GM12875 (cell line): ENCODE measurements at regions not wholly inside any gene's neighbourhood (a gene's known extent, or its start where the extent isn't known, plus 50 kb on each side); places are given as distances from the start of the nearest gene placed in this dataset.

Source experiments
- H3K4me3 ChIP-seq: one replicate; pipeline ENCODE4 v1.5.1; 2011; ENCODE audit warnings: low read depth, low read length, control low read depth
- CTCF ChIP-seq: IDR thresholded peaks from 2 replicates; pipeline ENCODE4 v1.5.1; 2011; ENCODE audit warnings: low read depth, mild to moderate bottlenecking, control low read depth, inconsistent platforms, low read length, moderate library complexity, borderline replicate concordance; ENCODE audit not compliant: insufficient read depth

GRCh38 chr6:114862064-114862463 is 519.2 kb upstream of the HS3ST5 start:
- H3K4me3 ChIP-seq = no peak overlapping the region
- no peak for TF ChIP-seq CTCF

- TF ChIP-seq CTCF = no peak
- H3K4me3 ChIP-seq = no peak overlapping the region
Measured at GRCh38 chr6:114844359-114844758, 501.5 kb upstream of the HS3ST5 start.

- no peak for TF ChIP-seq CTCF
- H3K4me3 ChIP-seq = no peak overlapping the region
Measured at GRCh38 chr6:114839019-114839418, 496.2 kb upstream of the HS3ST5 start.

- no peak overlapping the region for H3K4me3 ChIP-seq
- TF ChIP-seq CTCF = no peak
Measured at GRCh38 chr6:114833211-114833610, 490.4 kb upstream of the HS3ST5 start.

- no peak overlapping the region for H3K4me3 ChIP-seq
- no peak for TF ChIP-seq CTCF
Measured at GRCh38 chr6:114830515-114830914, 487.7 kb upstream of the HS3ST5 start.

GRCh38 chr6:114827135-114827534 is 484.3 kb upstream of the HS3ST5 start:
- H3K4me3 ChIP-seq = no peak overlapping the region
- TF ChIP-seq CTCF = no peak

- no peak overlapping the region for H3K4me3 ChIP-seq
- no peak for TF ChIP-seq CTCF
Measured at GRCh38 chr6:114824409-114824808, 481.6 kb upstream of the HS3ST5 start.
